ENCODE measurements at regions not wholly inside any gene's neighbourhood (a gene's known extent, or its start where the extent isn't known, plus 50 kb on each side); places are given as distances from the start of the nearest gene placed in this dataset.

DNA sequence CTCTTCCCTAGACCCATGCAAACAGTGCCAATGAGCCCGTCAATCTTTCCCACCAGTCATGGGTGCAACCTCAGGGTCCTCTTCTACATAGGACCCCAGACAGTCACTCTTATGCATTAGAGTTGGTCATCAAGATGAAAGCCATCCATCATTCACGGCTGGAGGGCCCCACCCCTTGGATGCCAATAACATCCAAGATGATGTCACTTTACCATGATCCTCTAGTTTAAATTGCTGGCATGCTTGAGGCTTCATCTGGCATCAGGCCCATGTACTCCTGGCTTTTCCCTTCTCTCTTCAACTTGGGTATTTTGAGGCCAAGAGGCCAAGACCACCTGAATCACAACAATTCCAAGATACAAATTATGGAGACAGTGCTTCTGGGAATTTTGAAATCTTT, 91.1 kb upstream of the MAPK4 start:
- TF ChIP-seq, protein P1, sequence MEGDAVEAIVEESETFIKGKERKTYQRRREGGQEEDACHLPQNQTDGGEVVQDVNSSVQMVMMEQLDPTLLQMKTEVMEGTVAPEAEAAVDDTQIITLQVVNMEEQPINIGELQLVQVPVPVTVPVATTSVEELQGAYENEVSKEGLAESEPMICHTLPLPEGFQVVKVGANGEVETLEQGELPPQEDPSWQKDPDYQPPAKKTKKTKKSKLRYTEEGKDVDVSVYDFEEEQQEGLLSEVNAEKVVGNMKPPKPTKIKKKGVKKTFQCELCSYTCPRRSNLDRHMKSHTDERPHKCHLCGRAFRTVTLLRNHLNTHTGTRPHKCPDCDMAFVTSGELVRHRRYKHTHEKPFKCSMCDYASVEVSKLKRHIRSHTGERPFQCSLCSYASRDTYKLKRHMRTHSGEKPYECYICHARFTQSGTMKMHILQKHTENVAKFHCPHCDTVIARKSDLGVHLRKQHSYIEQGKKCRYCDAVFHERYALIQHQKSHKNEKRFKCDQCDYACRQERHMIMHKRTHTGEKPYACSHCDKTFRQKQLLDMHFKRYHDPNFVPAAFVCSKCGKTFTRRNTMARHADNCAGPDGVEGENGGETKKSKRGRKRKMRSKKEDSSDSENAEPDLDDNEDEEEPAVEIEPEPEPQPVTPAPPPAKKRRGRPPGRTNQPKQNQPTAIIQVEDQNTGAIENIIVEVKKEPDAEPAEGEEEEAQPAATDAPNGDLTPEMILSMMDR (IDR thresholded peaks at IDR 0.05; ENCODE audit: low read length): no peak
- TF ChIP-seq EZH2 (optimal IDR thresholded peaks at IDR 0.05; ENCODE audit: low read depth, low read length) (no peak), EZH2phosphoT487 (IDR thresholded peaks at IDR 0.05; ENCODE audit: low read length) (no peak)

All from MM.1S (cell line).